Endothelial cell (in vitro differentiated cells): ENCODE measurements at regions not wholly inside any gene's neighbourhood (a gene's known extent, or its start where the extent isn't known, plus 50 kb on each side); places are given as distances from the start of the nearest gene placed in this dataset.

ENCODE experiments used
- DNase-seq: peaks from one replicate; pipeline ENCODE4 v3.0.0; 2021; ENCODE audit warnings: low spot score
- H3K27ac Mint-ChIP-seq: one replicate; pipeline ENCODE4 v1.8.0; 2021; ENCODE audit warnings: mixed read lengths, inconsistent platforms; ENCODE audit not compliant: unreplicated experiment
- H3K27me3 Mint-ChIP-seq: one replicate; pipeline ENCODE4 v1.8.0; 2021; ENCODE audit warnings: mild to moderate bottlenecking, moderate library complexity, mixed read lengths, inconsistent platforms; ENCODE audit not compliant: unreplicated experiment
- H3K36me3 Mint-ChIP-seq: one replicate; pipeline ENCODE4 v1.8.0; 2021; ENCODE audit warnings: mild to moderate bottlenecking, low read depth, mixed read lengths, inconsistent platforms; ENCODE audit not compliant: unreplicated experiment
- H3K4me1 Mint-ChIP-seq: one replicate; pipeline ENCODE4 v1.8.0; 2021; ENCODE audit warnings: mild to moderate bottlenecking, mixed read lengths, inconsistent platforms; ENCODE audit not compliant: unreplicated experiment
- H3K4me3 Mint-ChIP-seq: one replicate; pipeline ENCODE4 v1.8.0; 2021; ENCODE audit warnings: mild to moderate bottlenecking, mixed read lengths, inconsistent platforms; ENCODE audit not compliant: unreplicated experiment
- H3K9me3 Mint-ChIP-seq: one replicate; pipeline ENCODE4 v1.8.0; 2021; ENCODE audit warnings: mixed read lengths, inconsistent platforms; ENCODE audit not compliant: unreplicated experiment
- CTCF ChIP-seq: fragments of 200-600 bp; sonication (generic); IDR thresholded peaks from one replicate; pipeline ENCODE4 v1.5.0; 2021; ENCODE audit warnings: antibody characterized with exemption; ENCODE audit not compliant: unreplicated experiment

GRCh38 chr7:21999896-22000295 lies 54.2 kb upstream of the CDCA7L start:
- Mint-ChIP-seq H3K4me1 (no peaks in the 10 kb centered on the region), H3K27me3 (no peaks in the 10 kb centered on the region), H3K9me3 (no peaks in the 10 kb centered on the region), H3K27ac (no peak overlapping the region), H3K4me3 (no peak overlapping the region), H3K36me3 (no peaks in the 10 kb centered on the region)
- no peak for TF ChIP-seq CTCF
- no peak for DNase-seq

GRCh38 chr7:21996641-21997040 lies 50.9 kb upstream of the CDCA7L start:
- no peaks in the 10 kb centered on the region for H3K36me3 Mint-ChIP-seq
- no peaks in the 10 kb centered on the region for H3K9me3 Mint-ChIP-seq
- no peaks in the 10 kb centered on the region for H3K27me3 Mint-ChIP-seq
- TF ChIP-seq CTCF, result no peak
- H3K4me1 Mint-ChIP-seq, result no peaks in the 10 kb centered on the region
- no peak for DNase-seq
- H3K27ac Mint-ChIP-seq, result no peak overlapping the region
- no peak overlapping the region for H3K4me3 Mint-ChIP-seq
